Mesendoderm (in vitro differentiated cells): ENCODE measurements at regions not wholly inside any gene's neighbourhood (a gene's known extent, or its start where the extent isn't known, plus 50 kb on each side); places are given as distances from the start of the nearest gene placed in this dataset.

ENCODE experiments used
- DNase-seq: peaks from one replicate; pipeline ENCODE4 v3.0.0; 2013
- H2AK5ac ChIP-seq: 2 replicates; pipeline ENCODE4 v1.6.1; 2013; ENCODE audit warnings: low read length, inconsistent platforms
- H2BK120ac ChIP-seq: 2 replicates; pipeline ENCODE4 v1.6.1; 2013; ENCODE audit warnings: low read depth, mild to moderate bottlenecking, low read length, moderate library complexity, mixed read lengths
- H2BK15ac ChIP-seq: replicated peaks from 2 replicates; pipeline ENCODE4 v1.6.1; 2013; ENCODE audit warnings: low read depth, mild to moderate bottlenecking, moderate library complexity
- H2BK5ac ChIP-seq: 2 replicates; pipeline ENCODE4 v1.6.1; 2013; ENCODE audit warnings: low read length, inconsistent platforms
- H3K18ac ChIP-seq: 2 replicates; pipeline ENCODE4 v1.6.1; 2013; ENCODE audit warnings: mild to moderate bottlenecking, low read length, mixed read lengths
- H3K23ac ChIP-seq: one replicate; pipeline ENCODE4 v1.6.1; 2013; ENCODE audit warnings: low read length
- H3K27ac ChIP-seq: 2 replicates; pipeline ENCODE4 v1.5.1; 2013; ENCODE audit warnings: low read depth, mild to moderate bottlenecking, inconsistent platforms, low read length, moderate library complexity
- H3K27me3 ChIP-seq: 2 replicates; pipeline ENCODE4 v1.6.1; 2013; ENCODE audit warnings: low read length, control low read depth, mild to moderate bottlenecking, inconsistent platforms; ENCODE audit not compliant: insufficient read depth, poor library complexity
- H3K36me3 ChIP-seq: 2 replicates; pipeline ENCODE4 v1.6.1; 2013; ENCODE audit warnings: low read length, inconsistent platforms; ENCODE audit not compliant: control insufficient read depth, insufficient read depth
- H3K4ac ChIP-seq: one replicate; pipeline ENCODE4 v1.6.1; 2013; ENCODE audit warnings: low read depth, mild to moderate bottlenecking, low read length, moderate library complexity
- H3K4me1 ChIP-seq: 2 replicates; pipeline ENCODE4 v1.6.1; 2013; ENCODE audit warnings: low read depth, low read length, inconsistent platforms; ENCODE audit not compliant: control insufficient read depth
- H3K4me2 ChIP-seq: 2 replicates; pipeline ENCODE4 v1.6.1; 2013; ENCODE audit warnings: low read length
- H3K4me3 ChIP-seq: 2 replicates; pipeline ENCODE4 v1.5.1; 2013; ENCODE audit warnings: mild to moderate bottlenecking, low read length
- H3K56ac ChIP-seq: one replicate; pipeline ENCODE4 v1.6.1; 2013; ENCODE audit warnings: low read length
- H3K79me1 ChIP-seq: 2 replicates; pipeline ENCODE4 v1.6.1; 2013; ENCODE audit warnings: low read length, inconsistent platforms
- H3K79me2 ChIP-seq: 2 replicates; pipeline ENCODE4 v1.6.1; 2013; ENCODE audit warnings: mild to moderate bottlenecking, low read length; ENCODE audit not compliant: control insufficient read depth, insufficient read depth
- H3K9ac ChIP-seq: 2 replicates; pipeline ENCODE4 v1.6.1; 2013; ENCODE audit warnings: low read length, inconsistent platforms
- H4K5ac ChIP-seq: one replicate; pipeline ENCODE4 v1.6.1; 2013; ENCODE audit warnings: low read length
- H4K8ac ChIP-seq: one replicate; pipeline ENCODE4 v1.6.1; 2013; ENCODE audit warnings: low read depth, mild to moderate bottlenecking, control low read depth, low read length, moderate library complexity
- WGBS: extraction: QIAGEN DNeasy Blood & Tissue Kit; methylation state at CpG from one replicate; pipeline ENCODE4 v1.1.7; 2013; ENCODE audit warnings: low lambda C conversion rate, missing lambda C conversion rate; ENCODE audit not compliant: insufficient coverage; ENCODE audit errors: extremely low coverage; 5-methylcytosine and 5-hydroxymethylcytosine counted together

DNA sequence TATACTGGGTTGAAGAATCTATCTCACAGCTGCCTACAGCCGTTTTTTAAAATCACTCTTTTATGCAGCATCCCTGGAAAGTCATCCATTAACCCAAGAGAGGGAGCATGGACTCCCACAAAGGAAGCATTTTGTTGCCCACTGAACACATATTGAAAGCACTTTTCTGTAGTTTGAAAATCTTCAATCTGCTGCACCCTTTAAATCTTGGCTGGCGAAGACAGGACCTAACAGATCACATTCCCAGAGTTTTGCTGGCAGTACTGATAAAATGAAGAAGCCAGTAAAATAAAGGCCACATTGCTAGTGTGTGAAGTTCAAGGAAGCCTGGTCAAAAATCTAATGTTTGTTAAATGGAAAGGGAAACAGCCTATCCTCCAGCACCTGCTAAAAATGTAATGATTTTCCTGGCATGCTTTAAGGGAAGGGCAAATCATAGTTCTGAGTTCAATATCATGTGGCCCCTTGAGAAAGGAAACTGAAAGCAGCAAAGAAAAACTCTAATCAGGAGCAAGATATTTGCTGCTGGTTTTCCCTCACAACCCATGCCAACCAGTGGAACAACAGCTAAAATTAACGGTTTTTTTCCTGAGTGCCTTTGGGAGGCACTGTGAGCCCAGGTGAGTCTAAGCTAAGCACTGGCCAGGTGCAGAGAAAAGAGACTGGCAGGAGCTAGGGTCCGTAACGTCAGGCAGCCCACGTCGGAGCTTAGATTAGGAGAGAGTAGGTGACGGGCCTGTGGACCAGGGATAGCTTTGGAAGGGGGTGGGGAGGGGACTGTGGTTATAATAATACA is 97.9 kb upstream of the PALS2 start:
- Histone ChIP-seq H3K18ac (no peak overlapping the region), H3K4me2 (no peak overlapping the region), H2AK5ac (no peak overlapping the region), H2BK5ac (no peak overlapping the region), H3K36me3 (no peaks in the 10 kb centered on the region), H3K4ac (no peak overlapping the region), H4K8ac (no peak overlapping the region), H3K9ac (no peak overlapping the region), H3K23ac (no peak overlapping the region), H3K79me2 (no peaks in the 10 kb centered on the region), H3K79me1 (no peaks in the 10 kb centered on the region), H3K27ac (no peak overlapping the region), H3K4me3 (no peak overlapping the region), H2BK15ac (no peak overlapping the region), H4K5ac (no peak overlapping the region), H3K27me3 (no peaks in the 10 kb centered on the region), H3K4me1 (peaks cover 10% of the 10 kb centered on the region), H3K56ac (no peak overlapping the region), H2BK120ac (no peak overlapping the region)
- DNase-seq, result no peak
- WGBS, result no CpG with 5 or more reads among the region's 8 CpGs

DNA sequence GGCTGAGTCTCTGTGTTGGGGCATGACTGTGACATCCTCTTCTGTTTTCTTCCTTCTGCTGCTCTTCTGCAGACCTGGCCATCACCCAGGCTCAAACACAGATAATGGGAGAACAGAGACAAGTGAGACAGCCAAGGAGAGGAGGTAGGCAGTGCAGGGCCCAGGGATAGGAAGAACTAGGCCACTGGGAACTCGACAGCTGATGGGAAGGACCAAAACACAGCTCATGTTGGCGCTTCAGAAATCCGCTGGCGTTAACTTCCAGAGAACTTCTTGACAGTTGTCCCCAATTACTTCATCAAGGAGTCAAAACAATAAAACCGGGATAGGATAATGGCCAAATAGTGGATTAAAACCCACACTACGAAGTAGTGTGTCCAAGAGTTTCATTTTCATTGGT is 97.0 kb upstream of the PALS2 start:
- no peak overlapping the region for H3K27ac ChIP-seq
- no peak overlapping the region for H4K8ac ChIP-seq
- no peaks in the 10 kb centered on the region for H3K79me1 ChIP-seq

GRCh38 chr7:24477398-24478136 is 95.7 kb upstream of the PALS2 start:
- H4K8ac ChIP-seq, result no peak overlapping the region
- H2AK5ac ChIP-seq, result no peak overlapping the region
- no peak overlapping the region for H3K27ac ChIP-seq
- no peaks in the 10 kb centered on the region for H3K36me3 ChIP-seq
- H3K56ac ChIP-seq, result peak overlapping the region; percentile 8
- H3K4ac ChIP-seq, result peak overlapping the region; percentile 75
- no CpG with 5 or more reads among the region's 5 CpGs for WGBS
- H2BK120ac ChIP-seq, result peak overlapping the region; percentile 78
- no peaks in the 10 kb centered on the region for H3K27me3 ChIP-seq
- H2BK15ac ChIP-seq, result no peak overlapping the region
- H2BK5ac ChIP-seq, result peak overlapping the region; percentile 0
- H3K79me2 ChIP-seq, result no peaks in the 10 kb centered on the region
- peak overlapping the region; percentile 97 for H3K18ac ChIP-seq
- H3K9ac ChIP-seq, result no peak overlapping the region
- no peaks in the 10 kb centered on the region for H3K79me1 ChIP-seq
- H3K4me3 ChIP-seq, result no peak overlapping the region
- peak; percentile 83 for DNase-seq
- H3K23ac ChIP-seq, result no peak overlapping the region
- H3K4me2 ChIP-seq, result no peak overlapping the region
- H4K5ac ChIP-seq, result no peak overlapping the region
- H3K4me1 ChIP-seq, result peaks cover 10% of the 10 kb centered on the region

More for the DNA sequence above, 97.0 kb upstream of the PALS2 start:
- no peak overlapping the region for H4K5ac ChIP-seq
- no peak for DNase-seq
- H3K4me2 ChIP-seq, result no peak overlapping the region
- no peak overlapping the region for H3K4ac ChIP-seq
- H2BK15ac ChIP-seq, result no peak overlapping the region
- no peaks in the 10 kb centered on the region for H3K36me3 ChIP-seq
- H3K18ac ChIP-seq, result no peak overlapping the region
- no peaks in the 10 kb centered on the region for H3K27me3 ChIP-seq
- H2AK5ac ChIP-seq, result no peak overlapping the region
- no peak overlapping the region for H3K56ac ChIP-seq
- H3K4me1 ChIP-seq, result peaks cover 10% of the 10 kb centered on the region
- no CpG with 5 or more reads among the region's 6 CpGs for whole genome bisulfite sequencing
- H2BK5ac ChIP-seq, result no peak overlapping the region
- no peaks in the 10 kb centered on the region for H3K79me2 ChIP-seq
- no peak overlapping the region for H3K9ac ChIP-seq
- no peak overlapping the region for H3K23ac ChIP-seq
- no peak overlapping the region for H2BK120ac ChIP-seq
- H3K4me3 ChIP-seq, result no peak overlapping the region

DNA sequence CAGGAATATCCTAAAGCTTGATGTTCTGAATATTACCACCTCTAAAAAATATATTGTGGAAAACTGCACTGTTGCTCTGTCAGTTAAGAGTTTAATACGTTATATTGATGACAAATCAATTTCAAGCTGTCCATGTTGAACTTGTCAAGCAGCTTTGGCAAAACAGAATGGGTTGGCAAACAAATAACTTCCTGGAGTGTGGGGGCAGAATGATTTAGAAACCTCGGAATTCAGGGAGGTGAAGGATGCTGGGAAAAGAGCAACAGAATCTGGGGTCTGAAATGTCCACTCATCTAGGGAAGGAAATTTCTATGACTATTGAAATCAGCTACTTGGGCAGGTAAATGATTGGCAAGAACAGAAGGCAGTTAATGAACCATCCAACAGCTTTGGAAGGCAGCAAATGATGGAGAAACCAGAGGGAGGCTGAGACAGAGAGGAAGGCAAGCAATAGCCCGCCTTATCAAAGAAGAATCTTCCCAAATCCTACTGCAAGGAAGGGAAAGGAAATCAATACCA is 95.1 kb upstream of the PALS2 start:
- no peaks in the 10 kb centered on the region for H3K27me3 ChIP-seq
- peak overlapping the region; percentile 15 for H3K56ac ChIP-seq
- no peak overlapping the region for H3K27ac ChIP-seq
- no peak overlapping the region for H3K23ac ChIP-seq
- H3K4ac ChIP-seq, result peak overlapping the region; percentile 89
- no peaks in the 10 kb centered on the region for H3K36me3 ChIP-seq
- H3K4me1 ChIP-seq, result peaks cover 10% of the 10 kb centered on the region
- H2BK5ac ChIP-seq, result no peak overlapping the region
- H4K5ac ChIP-seq, result no peak overlapping the region
- no peak for DNase-seq
- H3K4me2 ChIP-seq, result no peak overlapping the region
- H2AK5ac ChIP-seq, result no peak overlapping the region
- H3K79me1 ChIP-seq, result no peaks in the 10 kb centered on the region
- H4K8ac ChIP-seq, result no peak overlapping the region
- H3K4me3 ChIP-seq, result no peak overlapping the region
- no peak overlapping the region for H3K9ac ChIP-seq
- H3K79me2 ChIP-seq, result no peaks in the 10 kb centered on the region
- H3K18ac ChIP-seq, result peak overlapping the region; percentile 86
- H2BK120ac ChIP-seq, result peak overlapping the region; percentile 78
- no peak overlapping the region for H2BK15ac ChIP-seq
- no CpG with 5 or more reads among the region's 3 CpGs for WGBS

GRCh38 chr7:24480501-24480900 is 92.8 kb upstream of the PALS2 start:
- H3K79me1 ChIP-seq, result no peaks in the 10 kb centered on the region
- no peaks in the 10 kb centered on the region for H3K36me3 ChIP-seq
- H2BK120ac ChIP-seq, result no peak overlapping the region
- H3K4me1 ChIP-seq, result peaks cover 5% of the 10 kb centered on the region
- H3K27me3 ChIP-seq, result no peaks in the 10 kb centered on the region
- H3K56ac ChIP-seq, result no peak overlapping the region
- no peak overlapping the region for H2BK5ac ChIP-seq
- no peak overlapping the region for H3K4ac ChIP-seq
- no peak for DNase-seq
- H3K18ac ChIP-seq, result no peak overlapping the region
- no peaks in the 10 kb centered on the region for H3K79me2 ChIP-seq
- H3K9ac ChIP-seq, result no peak overlapping the region
- no peak overlapping the region for H3K23ac ChIP-seq
- H4K8ac ChIP-seq, result no peak overlapping the region
- no peak overlapping the region for H2AK5ac ChIP-seq
- no peak overlapping the region for H3K27ac ChIP-seq
- H4K5ac ChIP-seq, result no peak overlapping the region
- WGBS, result no CpG with 5 or more reads among the region's 5 CpGs
- no peak overlapping the region for H2BK15ac ChIP-seq
- no peak overlapping the region for H3K4me3 ChIP-seq
- H3K4me2 ChIP-seq, result no peak overlapping the region
